ENCODE measurements at regions not wholly inside any gene's neighbourhood (a gene's known extent, or its start where the extent isn't known, plus 50 kb on each side); places are given as distances from the start of the nearest gene placed in this dataset.

DNA sequence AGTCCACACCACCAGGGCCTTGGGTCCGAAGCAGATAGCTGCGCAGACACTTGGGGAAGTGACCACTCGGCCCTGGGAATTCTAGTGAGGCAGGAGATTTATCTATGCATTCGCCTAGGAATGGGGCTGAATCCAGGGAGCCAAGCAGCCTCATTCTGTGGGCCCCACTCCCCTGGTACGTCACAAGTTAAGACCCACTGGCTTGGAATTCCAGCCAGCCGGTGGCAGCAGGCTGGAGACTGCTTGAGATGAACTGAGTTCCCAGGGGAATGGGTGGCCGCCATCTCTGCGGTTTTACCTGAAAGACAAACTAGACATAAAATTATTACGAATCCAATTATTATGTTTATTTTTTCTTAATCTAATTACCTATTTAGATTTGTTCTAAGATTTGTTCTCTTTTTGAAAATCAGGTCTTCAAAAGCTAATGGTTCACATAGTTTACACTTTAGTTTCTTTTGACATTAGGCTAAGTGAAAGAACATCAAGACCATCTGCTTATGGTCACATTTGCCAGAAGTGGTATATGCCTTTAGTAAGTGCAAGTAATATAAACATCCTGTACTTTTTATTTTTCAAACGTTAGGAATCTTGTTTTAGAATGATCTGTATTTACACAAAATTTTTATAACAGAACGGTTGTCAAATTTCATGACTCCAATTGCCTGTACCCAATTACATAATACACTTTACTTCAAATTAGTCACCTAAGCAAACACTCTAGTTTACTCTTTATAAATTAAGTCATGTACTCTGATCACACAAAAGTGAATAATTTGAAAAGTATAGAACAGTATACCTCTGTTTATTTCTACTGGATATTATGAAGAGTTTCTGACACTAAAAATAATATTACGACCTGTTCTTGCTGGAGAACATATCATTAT is 74.4 kb downstream of the SLITRK6 start:
- ATAC-seq (ENCODE audit: low FRiP score) (no peak), DNase-seq (ENCODE audit: low spot score) (no peak)
- TF ChIP-seq, protein P1, sequence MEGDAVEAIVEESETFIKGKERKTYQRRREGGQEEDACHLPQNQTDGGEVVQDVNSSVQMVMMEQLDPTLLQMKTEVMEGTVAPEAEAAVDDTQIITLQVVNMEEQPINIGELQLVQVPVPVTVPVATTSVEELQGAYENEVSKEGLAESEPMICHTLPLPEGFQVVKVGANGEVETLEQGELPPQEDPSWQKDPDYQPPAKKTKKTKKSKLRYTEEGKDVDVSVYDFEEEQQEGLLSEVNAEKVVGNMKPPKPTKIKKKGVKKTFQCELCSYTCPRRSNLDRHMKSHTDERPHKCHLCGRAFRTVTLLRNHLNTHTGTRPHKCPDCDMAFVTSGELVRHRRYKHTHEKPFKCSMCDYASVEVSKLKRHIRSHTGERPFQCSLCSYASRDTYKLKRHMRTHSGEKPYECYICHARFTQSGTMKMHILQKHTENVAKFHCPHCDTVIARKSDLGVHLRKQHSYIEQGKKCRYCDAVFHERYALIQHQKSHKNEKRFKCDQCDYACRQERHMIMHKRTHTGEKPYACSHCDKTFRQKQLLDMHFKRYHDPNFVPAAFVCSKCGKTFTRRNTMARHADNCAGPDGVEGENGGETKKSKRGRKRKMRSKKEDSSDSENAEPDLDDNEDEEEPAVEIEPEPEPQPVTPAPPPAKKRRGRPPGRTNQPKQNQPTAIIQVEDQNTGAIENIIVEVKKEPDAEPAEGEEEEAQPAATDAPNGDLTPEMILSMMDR (IDR thresholded peaks at IDR 0.05), result no peak

DNA sequence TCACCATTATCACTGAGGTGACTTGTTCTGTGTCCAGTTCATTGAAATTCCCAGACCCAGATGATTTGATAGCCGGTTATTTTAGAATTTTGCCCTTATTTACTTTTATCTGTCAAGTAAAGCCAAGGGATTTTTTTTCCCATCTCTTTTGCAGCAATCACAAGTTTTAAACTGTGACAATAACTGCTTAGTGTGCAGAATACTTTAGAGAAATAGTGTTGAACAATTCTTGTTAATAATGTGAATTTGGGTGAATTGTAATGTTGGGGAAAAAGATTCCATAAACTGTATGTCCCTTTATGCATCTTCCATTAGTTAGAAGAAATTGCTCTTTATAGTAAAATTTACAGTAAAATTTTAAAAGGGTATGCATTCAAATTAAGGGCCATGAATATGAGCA is 79.5 kb downstream of the SLITRK6 start:
- TF ChIP-seq, protein P1 (IDR thresholded peaks at IDR 0.05), result no peak
- DNase-seq (ENCODE audit: low spot score) (no peak), ATAC-seq (ENCODE audit: low FRiP score) (no peak)

DNA sequence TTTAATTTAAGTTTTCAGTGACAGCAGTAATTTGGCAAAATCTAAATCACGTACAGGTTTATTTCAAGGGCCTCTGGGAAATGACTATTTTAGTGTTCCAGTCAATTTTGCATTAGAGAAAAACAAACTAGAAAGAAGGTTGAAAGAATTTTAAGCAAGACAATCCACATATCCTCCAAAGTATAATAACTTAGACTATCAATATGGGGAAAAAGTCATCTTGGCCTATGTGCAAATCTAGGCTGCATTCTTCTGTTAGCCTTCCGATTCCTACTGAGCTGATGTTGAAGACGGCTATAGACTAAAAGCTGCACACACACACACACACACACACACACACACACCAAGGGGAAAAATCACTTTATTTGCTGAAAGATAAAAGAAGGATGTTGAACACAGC is 81.3 kb downstream of the SLITRK6 start:
- DNase-seq (ENCODE audit: low spot score) (no peak), ATAC-seq (ENCODE audit: low FRiP score) (no peak)
- TF ChIP-seq, protein P1 (IDR thresholded peaks at IDR 0.05), result no peak

DNA sequence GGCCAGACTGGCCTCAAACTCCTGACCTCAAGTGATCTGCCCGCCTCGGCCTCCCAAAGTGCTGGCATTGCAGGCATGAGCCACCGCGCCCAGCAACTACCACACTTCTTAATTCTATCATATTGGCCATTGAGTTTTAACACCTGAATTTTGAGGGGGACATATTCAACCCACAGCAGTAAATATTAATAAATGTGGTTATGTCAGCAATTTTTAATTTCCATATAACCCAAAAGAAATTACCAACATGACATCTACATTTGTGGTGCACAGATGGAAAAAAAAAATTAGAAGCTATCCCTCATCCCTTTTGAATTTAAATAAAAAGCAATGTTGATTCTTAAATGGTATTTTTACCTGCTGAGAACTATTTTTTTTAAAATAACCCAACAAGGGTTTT is 88.7 kb downstream of the SLITRK6 start:
- ATAC-seq (ENCODE audit: low FRiP score) (no peak), DNase-seq (ENCODE audit: low spot score) (no peak)
- TF ChIP-seq, protein P1 (IDR thresholded peaks at IDR 0.05), result no peak

DNA sequence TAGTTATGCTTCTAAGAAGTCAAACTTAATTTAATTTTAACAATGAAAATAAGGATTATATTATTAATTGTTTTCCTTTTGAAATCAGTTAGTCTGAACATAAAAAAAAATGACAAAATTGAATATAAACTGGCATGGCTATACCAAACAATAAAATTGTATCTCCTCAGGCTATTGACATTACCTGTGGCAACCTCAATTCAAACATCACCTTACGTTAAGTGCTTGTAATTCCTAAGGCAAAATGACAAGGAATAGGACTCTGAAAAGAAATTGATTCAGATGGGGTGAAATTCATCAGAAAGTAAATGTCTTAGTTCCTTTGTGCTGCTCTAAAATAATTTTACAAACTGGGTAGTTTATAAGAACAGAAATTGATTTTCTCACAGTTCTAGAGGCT is 89.5 kb downstream of the SLITRK6 start:
- DNase-seq (ENCODE audit: low spot score) (no peak), ATAC-seq (ENCODE audit: low FRiP score) (no peak)
- TF ChIP-seq, protein P1 (IDR thresholded peaks at IDR 0.05), result no peak

DNA sequence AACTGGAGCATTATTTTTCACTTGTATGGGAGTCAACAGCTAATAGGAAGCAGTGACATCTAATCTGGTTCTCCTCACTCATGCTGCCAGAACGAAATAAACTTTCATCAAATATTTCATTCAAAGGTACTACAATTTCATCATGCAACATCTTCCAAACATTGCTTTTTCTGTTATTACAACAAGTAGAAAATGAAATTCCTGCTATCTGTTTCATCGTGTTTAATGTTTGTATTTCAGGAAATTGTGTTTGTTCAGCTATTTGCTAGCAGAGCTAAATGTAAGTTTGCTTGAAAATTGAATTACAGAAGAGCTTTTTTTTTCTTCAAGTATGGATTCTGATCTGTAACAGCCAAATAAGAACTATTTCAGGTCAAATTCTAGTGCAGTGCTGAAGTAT is 90.1 kb downstream of the SLITRK6 start:
- no peak for DNase-seq (ENCODE audit: low spot score)
- TF ChIP-seq, protein P1 (IDR thresholded peaks at IDR 0.05), result no peak
- ATAC-seq (ENCODE audit: low FRiP score), result no peak

DNA sequence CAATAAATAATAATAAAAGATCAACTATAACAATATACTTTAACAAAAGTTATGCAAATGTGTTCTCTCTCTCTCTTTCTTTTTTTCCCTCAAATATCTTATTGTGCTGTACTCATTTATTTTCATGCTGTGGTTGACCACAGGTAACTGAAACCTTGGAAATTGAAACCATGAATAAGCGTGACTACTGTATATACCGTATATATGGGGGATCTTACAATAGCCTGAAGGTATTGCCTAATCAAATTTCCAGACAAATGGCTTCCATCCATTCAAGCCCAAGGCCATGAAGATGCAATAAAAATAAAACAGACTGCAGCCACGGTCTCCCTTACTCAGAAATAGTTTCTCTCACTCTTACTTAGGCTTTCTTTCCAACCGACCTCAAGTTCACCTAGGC is 98.3 kb downstream of the SLITRK6 start:
- TF ChIP-seq, protein P1 (IDR thresholded peaks at IDR 0.05), result no peak
- DNase-seq (ENCODE audit: low spot score), result no peak
- ATAC-seq (ENCODE audit: low FRiP score), result no peak

Data from omental fat pad (tissue), 3 donors.